ENCODE measurements at regions not wholly inside any gene's neighbourhood (a gene's known extent, or its start where the extent isn't known, plus 50 kb on each side); places are given as distances from the start of the nearest gene placed in this dataset.

DNA sequence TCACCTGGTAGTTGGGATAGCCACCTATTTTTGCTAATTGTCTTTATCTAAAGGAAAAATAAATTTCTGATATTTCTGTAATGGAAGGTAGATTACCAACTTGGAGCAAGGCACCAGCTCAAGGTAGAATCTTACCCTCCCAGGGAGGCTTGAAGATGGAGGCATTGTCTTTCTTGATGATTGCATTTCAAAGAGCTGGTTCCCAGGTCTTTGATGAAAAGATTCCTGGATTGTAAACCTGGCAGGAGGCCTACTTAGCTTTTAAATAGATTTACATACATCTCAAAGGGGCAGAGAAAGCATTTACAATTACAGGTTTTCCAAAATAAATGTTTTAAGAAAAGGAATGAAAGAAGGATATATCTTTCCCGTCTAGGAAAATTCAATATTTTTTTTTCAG, 729.2 kb downstream of the LRFN5 start:
- no peak overlapping the region for H3K4me3 ChIP-seq (ENCODE audit: low read length)
- ATAC-seq: no peak
- no TSS peak for BruUV-seq (replicated peaks)
- no peaks in the 10 kb centered on the region for H3K36me3 ChIP-seq (ENCODE audit: low read depth, low read length)
- no peak overlapping the region for H3K9ac ChIP-seq (ENCODE audit: low read length)
- CTCF ChIA-PET: no interaction called here
- no peaks in the 10 kb centered on the region for H3K9me2 ChIP-seq (replicated peaks; ENCODE audit: low read length)
- POLR2A ChIA-PET (ENCODE audit: unreplicated experiment): no interaction called here
- H3K27me3 ChIP-seq (ENCODE audit: low read length): no peaks in the 10 kb centered on the region
- intact Hi-C loops (cut with micrococcal nuclease): no loop called here
- no peaks in the 10 kb centered on the region for H3K79me2 ChIP-seq (ENCODE audit: low read length)
- H2AFZ ChIP-seq (ENCODE audit: low read length): no peak overlapping the region
- no peaks in the 10 kb centered on the region for H4K20me1 ChIP-seq (ENCODE audit: low read length)
- H3K27ac ChIP-seq (ENCODE audit: low read length): no peak overlapping the region
- no peak overlapping the region for H3K4me2 ChIP-seq (ENCODE audit: low read length)
- H3K4me1 ChIP-seq (ENCODE audit: insufficient read depth, low read length): no peaks in the 10 kb centered on the region
- no peaks in the 10 kb centered on the region for H3K9me3 ChIP-seq (ENCODE audit: low read length)
- DNase-seq: no peak
- no peaks in the 10 kb centered on the region for H3F3A ChIP-seq (ENCODE audit: low read length, unreplicated experiment)
- TF ChIP-seq EZH2 (IDR thresholded peaks at IDR 0.05; ENCODE audit: low read length, unreplicated experiment): no peak
- TF ChIP-seq, protein P1, sequence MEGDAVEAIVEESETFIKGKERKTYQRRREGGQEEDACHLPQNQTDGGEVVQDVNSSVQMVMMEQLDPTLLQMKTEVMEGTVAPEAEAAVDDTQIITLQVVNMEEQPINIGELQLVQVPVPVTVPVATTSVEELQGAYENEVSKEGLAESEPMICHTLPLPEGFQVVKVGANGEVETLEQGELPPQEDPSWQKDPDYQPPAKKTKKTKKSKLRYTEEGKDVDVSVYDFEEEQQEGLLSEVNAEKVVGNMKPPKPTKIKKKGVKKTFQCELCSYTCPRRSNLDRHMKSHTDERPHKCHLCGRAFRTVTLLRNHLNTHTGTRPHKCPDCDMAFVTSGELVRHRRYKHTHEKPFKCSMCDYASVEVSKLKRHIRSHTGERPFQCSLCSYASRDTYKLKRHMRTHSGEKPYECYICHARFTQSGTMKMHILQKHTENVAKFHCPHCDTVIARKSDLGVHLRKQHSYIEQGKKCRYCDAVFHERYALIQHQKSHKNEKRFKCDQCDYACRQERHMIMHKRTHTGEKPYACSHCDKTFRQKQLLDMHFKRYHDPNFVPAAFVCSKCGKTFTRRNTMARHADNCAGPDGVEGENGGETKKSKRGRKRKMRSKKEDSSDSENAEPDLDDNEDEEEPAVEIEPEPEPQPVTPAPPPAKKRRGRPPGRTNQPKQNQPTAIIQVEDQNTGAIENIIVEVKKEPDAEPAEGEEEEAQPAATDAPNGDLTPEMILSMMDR (conservative IDR thresholded peaks at IDR 0.05; ENCODE audit: low read depth, low read length): no peak
- TF ChIP-seq EZH2phosphoT487 (IDR thresholded peaks at IDR 0.05; ENCODE audit: borderline replicate concordance, low read length): no peak

DNA sequence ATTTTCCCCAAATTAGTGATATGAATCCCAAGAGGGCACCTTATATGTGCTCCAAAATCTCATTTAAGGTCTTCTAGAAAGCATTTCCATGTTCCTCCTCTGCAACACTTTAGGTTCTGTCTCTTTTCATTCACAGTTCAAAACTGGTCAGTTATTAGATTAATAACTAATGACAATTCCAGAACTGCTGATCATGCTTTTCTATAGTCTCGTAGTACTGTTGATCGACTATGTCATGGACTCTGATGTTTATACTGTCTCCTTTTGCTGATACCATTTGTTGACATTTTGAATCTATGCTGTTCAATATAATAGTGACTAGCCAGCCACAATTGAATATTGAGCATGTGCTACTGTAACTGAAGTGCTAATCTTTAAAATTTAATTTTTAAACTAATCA, 728.3 kb downstream of the LRFN5 start:
- no peaks in the 10 kb centered on the region for H4K20me1 ChIP-seq (ENCODE audit: low read length)
- no peak for ATAC-seq
- no peak for TF ChIP-seq EZH2phosphoT487 (IDR thresholded peaks at IDR 0.05; ENCODE audit: borderline replicate concordance, low read length)
- TF ChIP-seq, protein P1 (conservative IDR thresholded peaks at IDR 0.05; ENCODE audit: low read depth, low read length): no peak
- TF ChIP-seq EZH2 (IDR thresholded peaks at IDR 0.05; ENCODE audit: low read length, unreplicated experiment): no peak
- DNase-seq: no peak
- no peak overlapping the region for H3K9ac ChIP-seq (ENCODE audit: low read length)
- no peak overlapping the region for H2AFZ ChIP-seq (ENCODE audit: low read length)
- no TSS peak for BruUV-seq (replicated peaks)
- no peak overlapping the region for H3K4me3 ChIP-seq (ENCODE audit: low read length)
- no peak overlapping the region for H3K4me2 ChIP-seq (ENCODE audit: low read length)
- no peak overlapping the region for H3K27ac ChIP-seq (ENCODE audit: low read length)
- POLR2A ChIA-PET (ENCODE audit: unreplicated experiment): no interaction called here
- CTCF ChIA-PET: no interaction called here
- H3K9me2 ChIP-seq (replicated peaks; ENCODE audit: low read length): no peaks in the 10 kb centered on the region
- H3K79me2 ChIP-seq (ENCODE audit: low read length): no peaks in the 10 kb centered on the region
- H3K9me3 ChIP-seq (ENCODE audit: low read length): no peaks in the 10 kb centered on the region
- no peaks in the 10 kb centered on the region for H3K27me3 ChIP-seq (ENCODE audit: low read length)
- no peaks in the 10 kb centered on the region for H3K36me3 ChIP-seq (ENCODE audit: low read depth, low read length)
- H3F3A ChIP-seq (ENCODE audit: low read length, unreplicated experiment): no peaks in the 10 kb centered on the region
- H3K4me1 ChIP-seq (ENCODE audit: insufficient read depth, low read length): no peaks in the 10 kb centered on the region
- intact Hi-C loops (cut with micrococcal nuclease): no loop called here

DNA sequence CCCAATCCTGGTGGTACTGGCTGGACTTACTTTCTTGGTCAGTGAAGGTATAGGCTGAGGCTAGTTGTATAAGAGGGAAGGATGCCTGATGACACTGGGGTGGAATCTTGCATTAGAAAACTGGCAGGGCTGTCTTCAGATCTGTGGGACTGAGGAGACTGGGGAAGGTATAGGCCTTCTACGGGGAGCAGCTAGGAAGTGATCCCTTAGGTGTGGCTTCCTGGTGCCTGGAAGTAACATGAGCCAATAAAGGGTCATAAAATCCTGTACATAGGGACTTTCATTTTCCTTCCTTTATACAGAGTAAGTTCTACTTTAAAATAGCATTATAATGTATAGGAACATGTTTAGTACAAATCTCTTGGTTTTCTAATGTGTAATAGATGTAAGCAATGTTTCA, 716.8 kb downstream of the LRFN5 start:
- no peak for DNase-seq
- no peak overlapping the region for H3K9ac ChIP-seq (ENCODE audit: low read length)
- no peaks in the 10 kb centered on the region for H3K27me3 ChIP-seq (ENCODE audit: low read length)
- no peak overlapping the region for H3K4me3 ChIP-seq (ENCODE audit: low read length)
- no peaks in the 10 kb centered on the region for H3K36me3 ChIP-seq (ENCODE audit: low read depth, low read length)
- H3K4me2 ChIP-seq (ENCODE audit: low read length): no peak overlapping the region
- 0 out of 2 replicates have a peak overlapping the region, but pooled peaks have one; percentile 25 for H2AFZ ChIP-seq (ENCODE audit: low read length)
- H3K27ac ChIP-seq (ENCODE audit: low read length): no peak overlapping the region
- intact Hi-C loops (cut with micrococcal nuclease): no loop called here
- no peaks in the 10 kb centered on the region for H3K9me2 ChIP-seq (replicated peaks; ENCODE audit: low read length)
- H4K20me1 ChIP-seq (ENCODE audit: low read length): no peaks in the 10 kb centered on the region
- TF ChIP-seq EZH2phosphoT487 (IDR thresholded peaks at IDR 0.05; ENCODE audit: borderline replicate concordance, low read length) (no peak), EZH2 (IDR thresholded peaks at IDR 0.05; ENCODE audit: low read length, unreplicated experiment) (no peak)
- TF ChIP-seq, protein P1 (conservative IDR thresholded peaks at IDR 0.05; ENCODE audit: low read depth, low read length): no peak
- CTCF ChIA-PET: no interaction called here
- peak; percentile 97 for ATAC-seq
- H3K79me2 ChIP-seq (ENCODE audit: low read length): no peaks in the 10 kb centered on the region
- H3F3A ChIP-seq (ENCODE audit: low read length, unreplicated experiment): no peaks in the 10 kb centered on the region
- POLR2A ChIA-PET (ENCODE audit: unreplicated experiment): no interaction called here
- no peaks in the 10 kb centered on the region for H3K9me3 ChIP-seq (ENCODE audit: low read length)
- H3K4me1 ChIP-seq (ENCODE audit: insufficient read depth, low read length): no peaks in the 10 kb centered on the region
- BruUV-seq (replicated peaks): no TSS peak

Measured in PC-3 (cell line).